A549 (cell line): ENCODE measurements at regions not wholly inside any gene's neighbourhood (a gene's known extent, or its start where the extent isn't known, plus 50 kb on each side); places are given as distances from the start of the nearest gene placed in this dataset.

Experiments used
- CTCF ChIP-seq: fragments of >200 bp; sonication (Bioruptor Twin); formaldehyde crosslinking; IDR thresholded peaks from 3 replicates; pipeline ENCODE4 v1.5.1; 2016
- MAFK ChIP-seq: fragments of 450-650 bp; IDR thresholded peaks from 2 replicates; pipeline ENCODE4 v1.6.1; 2014; ENCODE audit not compliant: partially characterized antibody
- MAX ChIP-seq: IDR thresholded peaks from 2 replicates; pipeline ENCODE4 v1.6.1; 2012
- POLR2A ChIP-seq: IDR thresholded peaks from 2 replicates; pipeline ENCODE4 v1.6.1; 2012; ENCODE audit warnings: mild to moderate bottlenecking, low read length
- POLR2AphosphoS2 ChIP-seq: conservative IDR thresholded peaks from 2 replicates; pipeline ENCODE4 v1.6.1; 2012; ENCODE audit warnings: low read length, improper control_type of control experiment, inconsistent platforms
- RFX5 ChIP-seq: fragments of 450-650 bp; IDR thresholded peaks from 2 replicates; pipeline ENCODE4 v1.7.1; 2014; ENCODE audit warnings: antibody characterized with exemption, mild to moderate bottlenecking, moderate library complexity
- ZNF302 ChIP-seq: fragments of 250-450 bp; sonication (Bioruptor Pico); IDR thresholded peaks from 2 replicates; pipeline ENCODE4 v1.9.0; 2021; ENCODE audit warnings: inconsistent platforms, mild to moderate bottlenecking, moderate library complexity
- TF ChIP-seq, protein P1 (sequence below): fragments of 150-350 bp; IDR thresholded peaks from 2 replicates; pipeline ENCODE4 v1.6.1; 2014; ENCODE audit warnings: low read depth, mild to moderate bottlenecking, low read length

DNA sequence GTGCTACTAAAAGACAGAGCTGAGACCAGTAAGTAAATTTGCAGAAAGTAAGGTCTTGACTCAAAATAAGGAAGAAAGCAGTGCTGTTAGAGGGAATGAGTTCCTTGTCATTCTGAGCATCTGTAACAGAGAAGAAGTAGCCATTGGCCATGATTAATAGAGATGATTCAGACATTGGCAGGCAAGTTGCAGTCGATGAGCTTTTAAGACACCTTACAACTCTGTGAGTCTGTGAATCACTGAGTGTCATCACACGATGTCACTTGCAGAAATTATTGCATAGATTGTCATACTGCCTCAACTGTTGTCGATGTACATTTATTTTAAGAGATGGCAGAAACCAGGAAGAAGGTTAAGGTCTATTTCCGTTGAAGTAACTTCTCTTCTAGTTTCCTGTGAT lies 201.1 kb upstream of the CDH13 start:
- no peak for TF ChIP-seq POLR2AphosphoS2
- TF ChIP-seq MAX, result no peak
- TF ChIP-seq, protein P1, sequence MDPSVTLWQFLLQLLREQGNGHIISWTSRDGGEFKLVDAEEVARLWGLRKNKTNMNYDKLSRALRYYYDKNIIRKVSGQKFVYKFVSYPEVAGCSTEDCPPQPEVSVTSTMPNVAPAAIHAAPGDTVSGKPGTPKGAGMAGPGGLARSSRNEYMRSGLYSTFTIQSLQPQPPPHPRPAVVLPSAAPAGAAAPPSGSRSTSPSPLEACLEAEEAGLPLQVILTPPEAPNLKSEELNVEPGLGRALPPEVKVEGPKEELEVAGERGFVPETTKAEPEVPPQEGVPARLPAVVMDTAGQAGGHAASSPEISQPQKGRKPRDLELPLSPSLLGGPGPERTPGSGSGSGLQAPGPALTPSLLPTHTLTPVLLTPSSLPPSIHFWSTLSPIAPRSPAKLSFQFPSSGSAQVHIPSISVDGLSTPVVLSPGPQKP, result no peak
- no peak for TF ChIP-seq CTCF
- no peak for TF ChIP-seq POLR2A
- no peak for TF ChIP-seq ZNF302 (CRISPR knock-in tag)
- TF ChIP-seq MAFK, result no peak
- TF ChIP-seq RFX5, result no peak
